SH-SY5Y (cell line): ENCODE measurements at regions not wholly inside any gene's neighbourhood (a gene's known extent, or its start where the extent isn't known, plus 50 kb on each side); places are given as distances from the start of the nearest gene placed in this dataset.

Experiments
- GATA2 ChIP-seq: IDR thresholded peaks from 2 replicates; pipeline ENCODE4 v1.6.1; 2011; ENCODE audit warnings: mild to moderate bottlenecking, low read depth, low read length
- GATA3 ChIP-seq: IDR thresholded peaks from 2 replicates; pipeline ENCODE4 v1.6.1; 2011; ENCODE audit warnings: low read depth, mild to moderate bottlenecking, low read length, moderate library complexity

GRCh38 chr1:239560921-239561320 lies 174.6 kb downstream of the CHRM3 start:
- TF ChIP-seq GATA3, result no peak
- TF ChIP-seq GATA2, result no peak

GRCh38 chr1:239562095-239562494 lies 175.7 kb downstream of the CHRM3 start:
- TF ChIP-seq GATA3 (no peak), GATA2 (no peak)

GRCh38 chr1:239563681-239564080 lies 177.3 kb downstream of the CHRM3 start:
- TF ChIP-seq GATA3 (no peak), GATA2 (no peak)

- TF ChIP-seq GATA3, result no peak
- no peak for TF ChIP-seq GATA2
Measured at GRCh38 chr1:239566074-239566473, 179.7 kb downstream of the CHRM3 start.

- no peak for TF ChIP-seq GATA3
- no peak for TF ChIP-seq GATA2
Measured at GRCh38 chr1:239570878-239571277, 184.5 kb downstream of the CHRM3 start.

- no peak for TF ChIP-seq GATA3
- TF ChIP-seq GATA2, result no peak
Measured at GRCh38 chr1:239572183-239572582, 185.8 kb downstream of the CHRM3 start.

GRCh38 chr1:239574112-239574511 lies 187.7 kb downstream of the CHRM3 start:
- TF ChIP-seq GATA2 (no peak), GATA3 (no peak)

GRCh38 chr1:239575113-239575512 lies 188.7 kb downstream of the CHRM3 start:
- no peak for TF ChIP-seq GATA2

- TF ChIP-seq GATA3 (no peak), GATA2 (no peak)
Measured at GRCh38 chr1:239583536-239583935, 197.2 kb downstream of the CHRM3 start.

- TF ChIP-seq GATA3 (no peak), GATA2 (no peak)
Measured at GRCh38 chr1:239586128-239586527, 199.8 kb downstream of the CHRM3 start.

GRCh38 chr1:239587066-239587465 lies 200.7 kb downstream of the CHRM3 start:
- no peak for TF ChIP-seq GATA2
- no peak for TF ChIP-seq GATA3

- TF ChIP-seq GATA2, result no peak
- no peak for TF ChIP-seq GATA3
Measured at GRCh38 chr1:239587574-239588369, 201.4 kb downstream of the CHRM3 start.

- TF ChIP-seq GATA3 (no peak), GATA2 (no peak)
Measured at GRCh38 chr1:239590556-239590955, 204.2 kb downstream of the CHRM3 start.

- TF ChIP-seq GATA2 (0 out of 2 replicates have a peak, but pooled peaks have one; percentile 30), GATA3 (0 out of 2 replicates have a peak, but pooled peaks have one; percentile 23)
Measured at GRCh38 chr1:239593527-239593926, 207.2 kb downstream of the CHRM3 start.

GRCh38 chr1:239600588-239600987 lies 214.2 kb downstream of the CHRM3 start:
- TF ChIP-seq GATA2 (no peak), GATA3 (no peak)
